ENCODE measurements at regions not wholly inside any gene's neighbourhood (a gene's known extent, or its start where the extent isn't known, plus 50 kb on each side); places are given as distances from the start of the nearest gene placed in this dataset.

- no peak for TF ChIP-seq POLR2AphosphoS5 (IDR thresholded peaks at IDR 0.05)
- no peak for TF ChIP-seq CTCF (IDR thresholded peaks at IDR 0.05)
These were observed 436.8 kb upstream of the ERCC4 start for GRCh38 chr16:13483121-13483520.
